SIG-M5 (cell line): ENCODE measurements at regions not wholly inside any gene's neighbourhood (a gene's known extent, or its start where the extent isn't known, plus 50 kb on each side); places are given as distances from the start of the nearest gene placed in this dataset.
"Not testable (repeated sequence)": the region's sequence is repeated elsewhere in the genome, so short reads cannot be mapped to it uniquely, and the experiment has no call there.

ENCODE experiments used
- DNase-seq: peaks from one replicate; lab custom pipeline; 2025; lab: John Stamatoyannopoulos, UW

GRCh38 chr16:62391134-62391533 is 354.9 kb upstream of the CDH8 start:
- no peak for DNase-seq

- no peak for DNase-seq
Observed at GRCh38 chr16:62390214-62390613, 354.0 kb upstream of the CDH8 start.

GRCh38 chr16:62386411-62386810 is 350.2 kb upstream of the CDH8 start:
- DNase-seq = no peak

- no peak for DNase-seq
Observed at GRCh38 chr16:62383941-62384340, 347.7 kb upstream of the CDH8 start.

GRCh38 chr16:62370445-62370844 is 334.2 kb upstream of the CDH8 start:
- DNase-seq = no peak

GRCh38 chr16:62363501-62363900 is 327.3 kb upstream of the CDH8 start:
- no peak for DNase-seq

- DNase-seq = no peak
Observed at GRCh38 chr16:62353355-62353754, 317.1 kb upstream of the CDH8 start.

GRCh38 chr16:62342216-62342615 is 306.0 kb upstream of the CDH8 start:
- DNase-seq = no peak

GRCh38 chr16:62335356-62335755 is 299.1 kb upstream of the CDH8 start:
- no peak for DNase-seq

GRCh38 chr16:62321606-62322005 is 285.4 kb upstream of the CDH8 start:
- DNase-seq = no peak

GRCh38 chr16:62298600-62298999 is 262.4 kb upstream of the CDH8 start:
- DNase-seq = no peak

GRCh38 chr16:62294213-62294972 is 258.2 kb upstream of the CDH8 start:
- DNase-seq = no peak

GRCh38 chr16:62288990-62289629 is 252.9 kb upstream of the CDH8 start:
- no peak for DNase-seq

- no peak for DNase-seq
Observed at GRCh38 chr16:62280506-62280905, 244.3 kb upstream of the CDH8 start.

- DNase-seq = no peak
Observed at GRCh38 chr16:62277942-62278341, 241.7 kb upstream of the CDH8 start.

GRCh38 chr16:62276637-62277036 is 240.4 kb upstream of the CDH8 start:
- DNase-seq = no peak

GRCh38 chr16:62272035-62272434 is 235.8 kb upstream of the CDH8 start:
- DNase-seq = no peak

GRCh38 chr16:62261760-62262159 is 225.5 kb upstream of the CDH8 start:
- DNase-seq = no peak

GRCh38 chr16:62258931-62259435 is 222.7 kb upstream of the CDH8 start:
- DNase-seq = not testable (repeated sequence)

- no peak for DNase-seq
Observed at GRCh38 chr16:62256406-62256805, 220.2 kb upstream of the CDH8 start.

- DNase-seq = no peak
Observed at GRCh38 chr16:62254847-62255246, 218.6 kb upstream of the CDH8 start.

GRCh38 chr16:62254372-62254771 is 218.1 kb upstream of the CDH8 start:
- no peak for DNase-seq

- no peak for DNase-seq
Observed at GRCh38 chr16:62253966-62254365, 217.7 kb upstream of the CDH8 start.

GRCh38 chr16:62249069-62249468 is 212.8 kb upstream of the CDH8 start:
- no peak for DNase-seq
